ENCODE measurements at regions not wholly inside any gene's neighbourhood (a gene's known extent, or its start where the extent isn't known, plus 50 kb on each side); places are given as distances from the start of the nearest gene placed in this dataset.

GRCh38 chr4:89556601-89557305 is 249.2 kb upstream of the GPRIN3 start:
- no peak for DNase-seq

GRCh38 chr4:89551191-89551590 is 243.6 kb upstream of the GPRIN3 start:
- DNase-seq: no peak

GRCh38 chr4:89549907-89550306 is 242.3 kb upstream of the GPRIN3 start:
- DNase-seq: no peak

- DNase-seq: no peak
Observed at GRCh38 chr4:89545315-89545714, 237.7 kb upstream of the GPRIN3 start.

GRCh38 chr4:89541998-89542397 is 234.4 kb upstream of the GPRIN3 start:
- DNase-seq: no peak

- no peak for DNase-seq
Observed at GRCh38 chr4:89539797-89540711, 232.5 kb upstream of the GPRIN3 start.

- no peak for DNase-seq
Observed at GRCh38 chr4:89539374-89539773, 231.8 kb upstream of the GPRIN3 start.

GRCh38 chr4:89538886-89539285 is 231.3 kb upstream of the GPRIN3 start:
- DNase-seq: no peak

- DNase-seq: no peak
Observed at GRCh38 chr4:89538171-89538570, 230.6 kb upstream of the GPRIN3 start.

- DNase-seq: no peak
Observed at GRCh38 chr4:89537281-89537680, 229.7 kb upstream of the GPRIN3 start.

GRCh38 chr4:89535251-89535650 is 227.7 kb upstream of the GPRIN3 start:
- no peak for DNase-seq

GRCh38 chr4:89534356-89534755 is 226.8 kb upstream of the GPRIN3 start:
- no peak for DNase-seq

GRCh38 chr4:89531932-89532640 is 224.5 kb upstream of the GPRIN3 start:
- no peak for DNase-seq

- no peak for DNase-seq
Observed at GRCh38 chr4:89528526-89529133, 221.0 kb upstream of the GPRIN3 start.

GRCh38 chr4:89521826-89522225 is 214.2 kb upstream of the GPRIN3 start:
- no peak for DNase-seq

GRCh38 chr4:89519771-89520320 is 212.2 kb upstream of the GPRIN3 start:
- no peak for DNase-seq

GRCh38 chr4:89518259-89518658 is 210.7 kb upstream of the GPRIN3 start:
- DNase-seq: no peak

GRCh38 chr4:89514811-89515210 is 207.2 kb upstream of the GPRIN3 start:
- no peak for DNase-seq

- DNase-seq: no peak
Observed at GRCh38 chr4:89511776-89512175, 204.2 kb upstream of the GPRIN3 start.

GRCh38 chr4:89509708-89510281 is 202.2 kb upstream of the GPRIN3 start:
- DNase-seq: no peak
